ENCODE measurements at regions not wholly inside any gene's neighbourhood (a gene's known extent, or its start where the extent isn't known, plus 50 kb on each side); places are given as distances from the start of the nearest gene placed in this dataset.

DNA sequence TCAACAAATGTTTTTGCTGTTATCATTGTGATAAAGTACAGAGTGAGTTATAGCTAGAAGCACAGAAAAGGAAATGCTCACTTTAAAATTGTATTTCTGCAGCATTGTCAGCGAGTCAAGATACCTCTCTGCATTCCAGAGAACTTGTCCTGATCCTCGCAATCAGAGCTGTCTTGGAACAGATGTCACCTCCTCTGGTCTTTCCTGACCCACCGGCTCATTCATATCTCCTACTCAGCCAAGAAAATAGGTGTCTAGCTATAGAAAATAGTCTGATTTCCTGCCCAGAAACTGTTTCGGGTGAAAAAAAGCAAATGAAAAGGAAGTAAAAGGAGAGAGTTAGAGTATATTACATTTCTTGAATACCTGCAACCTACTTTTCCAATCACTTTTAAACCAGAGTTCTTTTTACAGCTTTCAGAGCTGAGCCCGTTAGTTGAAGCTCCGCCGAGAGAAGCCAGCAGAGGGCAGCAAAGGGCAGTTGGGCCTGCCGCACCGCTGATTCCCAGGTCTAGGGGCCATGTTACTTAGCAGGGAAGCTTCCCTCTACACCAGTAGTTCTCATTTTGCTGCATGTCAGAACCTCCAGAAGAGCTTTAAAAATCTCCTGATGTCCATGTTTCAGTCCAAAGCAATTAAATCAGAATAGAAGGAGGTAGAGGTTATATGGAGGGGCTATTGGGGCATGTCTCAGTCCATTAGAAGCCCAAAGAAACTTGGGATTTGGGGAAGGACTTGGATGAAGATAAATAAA, 185.7 kb upstream of the THRB start:
- peak; percentile 63 for DNase-seq (ENCODE audit: low read depth, low spot score)
- in situ Hi-C loops (cut with HindIII; ENCODE audit: low sequenced_read_pairs): no loop called here
- no peak overlapping the region for H3K4me3 ChIP-seq (ENCODE audit: low read depth, low read length)
- TF ChIP-seq, protein P1, sequence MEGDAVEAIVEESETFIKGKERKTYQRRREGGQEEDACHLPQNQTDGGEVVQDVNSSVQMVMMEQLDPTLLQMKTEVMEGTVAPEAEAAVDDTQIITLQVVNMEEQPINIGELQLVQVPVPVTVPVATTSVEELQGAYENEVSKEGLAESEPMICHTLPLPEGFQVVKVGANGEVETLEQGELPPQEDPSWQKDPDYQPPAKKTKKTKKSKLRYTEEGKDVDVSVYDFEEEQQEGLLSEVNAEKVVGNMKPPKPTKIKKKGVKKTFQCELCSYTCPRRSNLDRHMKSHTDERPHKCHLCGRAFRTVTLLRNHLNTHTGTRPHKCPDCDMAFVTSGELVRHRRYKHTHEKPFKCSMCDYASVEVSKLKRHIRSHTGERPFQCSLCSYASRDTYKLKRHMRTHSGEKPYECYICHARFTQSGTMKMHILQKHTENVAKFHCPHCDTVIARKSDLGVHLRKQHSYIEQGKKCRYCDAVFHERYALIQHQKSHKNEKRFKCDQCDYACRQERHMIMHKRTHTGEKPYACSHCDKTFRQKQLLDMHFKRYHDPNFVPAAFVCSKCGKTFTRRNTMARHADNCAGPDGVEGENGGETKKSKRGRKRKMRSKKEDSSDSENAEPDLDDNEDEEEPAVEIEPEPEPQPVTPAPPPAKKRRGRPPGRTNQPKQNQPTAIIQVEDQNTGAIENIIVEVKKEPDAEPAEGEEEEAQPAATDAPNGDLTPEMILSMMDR (IDR thresholded peaks at IDR 0.05; ENCODE audit: low read depth, low read length): peak; percentile 97

DNA sequence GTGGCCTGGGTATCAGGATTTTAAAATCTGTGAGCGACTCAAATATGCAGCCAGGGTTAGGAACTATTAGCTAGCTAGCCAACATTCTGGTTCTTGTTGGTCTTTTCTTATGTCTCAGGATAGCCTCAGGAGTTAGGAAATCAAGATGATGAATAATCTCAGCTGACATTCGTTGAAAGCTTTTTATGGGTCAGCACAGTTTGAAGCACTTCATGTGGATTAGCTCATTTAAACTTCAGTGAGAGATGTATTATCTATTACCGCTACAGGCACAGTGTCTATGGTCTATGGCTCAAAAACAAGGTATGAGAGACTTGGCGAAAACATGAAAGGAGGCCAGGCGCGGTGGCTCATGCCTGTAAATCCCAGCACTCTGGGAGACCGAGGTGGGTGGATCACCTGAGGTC, 187.5 kb upstream of the THRB start:
- TF ChIP-seq, protein P1 (IDR thresholded peaks at IDR 0.05; ENCODE audit: low read depth, low read length): no peak

DNA sequence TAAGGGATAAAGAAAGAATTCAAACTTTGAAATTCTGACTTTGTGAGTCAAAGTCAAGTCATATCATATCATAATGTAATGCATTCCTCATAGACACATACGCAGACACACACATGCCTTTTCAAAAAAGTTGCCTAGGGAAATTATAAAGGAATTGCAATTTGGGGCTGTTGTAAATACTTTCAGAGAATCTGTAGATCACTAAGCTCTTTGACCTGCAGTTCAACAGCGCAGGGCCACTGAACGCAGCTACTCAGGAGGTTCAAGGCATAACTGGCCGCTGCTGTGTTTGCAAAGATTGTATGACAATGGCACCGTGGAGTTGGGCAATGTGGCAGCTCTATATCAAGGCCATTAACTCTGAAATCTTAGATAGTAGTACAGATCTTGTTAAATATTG, 188.4 kb upstream of the THRB start:
- in situ Hi-C loops (cut with HindIII; ENCODE audit: low sequenced_read_pairs): no loop called here
- no peak overlapping the region for H3K4me3 ChIP-seq (ENCODE audit: low read depth, low read length)
- DNase-seq (ENCODE audit: low read depth, low spot score): no peak
- TF ChIP-seq, protein P1 (IDR thresholded peaks at IDR 0.05; ENCODE audit: low read depth, low read length): no peak

More for the DNA sequence above, 187.5 kb upstream of the THRB start:
- DNase-seq (ENCODE audit: low read depth, low spot score): peak; percentile 44
- no peak overlapping the region for H3K4me3 ChIP-seq (ENCODE audit: low read depth, low read length)
- in situ Hi-C loops (cut with HindIII; ENCODE audit: low sequenced_read_pairs): no loop called here

DNA sequence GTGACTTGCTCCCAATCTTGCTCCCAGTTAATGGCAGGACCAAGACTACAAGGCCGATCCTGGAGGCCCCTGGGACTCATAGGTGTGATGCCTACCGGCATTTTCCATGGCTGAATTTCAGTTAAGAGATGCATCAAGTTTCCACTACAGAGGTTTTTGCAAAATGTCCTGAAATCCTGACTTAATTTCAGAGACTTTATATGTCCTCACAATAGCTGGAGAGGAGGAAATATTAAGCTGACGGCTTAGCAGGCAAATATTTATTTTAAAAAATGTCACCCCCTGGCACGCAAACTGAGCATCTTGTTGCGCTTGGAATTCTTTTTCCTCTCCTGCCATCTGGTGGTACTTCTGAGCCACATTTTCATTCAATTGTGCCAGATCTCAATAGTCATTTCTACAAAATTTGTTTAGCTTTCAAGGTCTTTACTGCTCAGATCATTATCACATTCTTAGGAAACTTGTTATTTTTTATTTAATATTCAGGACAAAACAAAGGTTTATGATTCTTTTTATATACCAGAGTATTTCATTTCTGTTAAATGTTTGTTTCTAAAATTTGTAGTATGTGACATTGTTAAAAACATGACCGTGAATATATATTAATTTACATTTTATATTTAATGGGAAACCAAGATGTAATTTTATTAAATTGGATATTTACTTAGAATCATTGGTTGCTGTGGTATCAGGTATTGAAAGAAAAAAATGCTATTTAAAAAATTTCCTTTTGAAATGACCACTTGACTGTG, 189.2 kb upstream of the THRB start:
- no peak overlapping the region for H3K4me3 ChIP-seq (ENCODE audit: low read depth, low read length)
- in situ Hi-C loops (cut with HindIII; ENCODE audit: low sequenced_read_pairs): no loop called here
- DNase-seq (ENCODE audit: low read depth, low spot score): peak; percentile 66
- TF ChIP-seq, protein P1 (IDR thresholded peaks at IDR 0.05; ENCODE audit: low read depth, low read length): peak; percentile 63

DNA sequence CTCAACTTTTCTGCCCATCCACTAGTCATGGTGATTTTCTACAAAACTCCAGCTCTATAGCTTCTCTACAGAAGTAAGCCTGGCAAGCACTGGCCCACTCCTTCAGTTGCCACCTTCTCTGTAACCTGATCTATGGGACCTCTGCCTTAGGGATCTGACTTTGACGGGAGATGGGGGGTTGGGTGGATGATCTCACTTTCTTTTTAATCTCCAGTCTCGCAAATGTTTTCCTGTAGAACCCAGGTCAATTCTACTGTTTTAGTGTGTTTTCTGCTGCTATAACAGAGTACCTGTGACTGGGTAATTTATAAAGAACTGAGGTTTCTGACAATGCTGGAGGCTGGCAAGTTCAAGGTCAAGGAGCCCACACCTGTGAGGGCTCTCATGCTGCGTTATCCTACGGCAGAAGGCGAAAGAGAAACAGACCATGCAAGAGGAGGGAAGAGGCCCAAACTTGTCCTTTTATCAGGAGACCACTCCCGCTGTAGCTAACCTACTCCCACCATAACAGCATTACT, 189.9 kb upstream of the THRB start:
- H3K4me3 ChIP-seq (ENCODE audit: low read depth, low read length): no peak overlapping the region
- TF ChIP-seq, protein P1 (IDR thresholded peaks at IDR 0.05; ENCODE audit: low read depth, low read length): no peak
- no peak for DNase-seq (ENCODE audit: low read depth, low spot score)
- in situ Hi-C loops (cut with HindIII; ENCODE audit: low sequenced_read_pairs): no loop called here

DNA sequence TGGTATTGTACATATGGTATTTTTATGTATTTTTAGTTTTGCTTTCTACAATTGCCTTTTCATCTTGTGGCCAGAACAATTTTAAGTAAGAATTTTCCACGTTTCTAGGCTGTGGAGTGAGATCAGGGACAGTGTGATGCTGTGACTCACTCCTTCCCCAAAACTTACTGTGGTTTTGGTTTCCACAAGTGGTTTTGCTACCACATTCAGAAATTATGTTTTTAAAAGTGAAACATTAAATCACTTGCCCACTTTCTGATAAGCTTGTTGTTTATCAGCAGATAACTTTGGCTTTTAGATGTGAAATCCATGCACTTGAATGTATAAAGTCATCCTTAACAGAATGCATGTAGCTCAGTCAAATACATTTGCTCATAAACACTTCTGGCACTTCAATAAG, 192.2 kb upstream of the THRB start:
- in situ Hi-C loops (cut with HindIII; ENCODE audit: low sequenced_read_pairs): no loop called here
- TF ChIP-seq, protein P1 (IDR thresholded peaks at IDR 0.05; ENCODE audit: low read depth, low read length): no peak
- H3K4me3 ChIP-seq (ENCODE audit: low read depth, low read length): no peak overlapping the region
- peak; percentile 83 for DNase-seq (ENCODE audit: low read depth, low spot score)

Measured in astrocyte of the spinal cord (primary cell).